HG02763 (cell line): ENCODE measurements at regions not wholly inside any gene's neighbourhood (a gene's known extent, or its start where the extent isn't known, plus 50 kb on each side); places are given as distances from the start of the nearest gene placed in this dataset.
"Not testable (repeated sequence)": the region's sequence is repeated elsewhere in the genome, so short reads cannot be mapped to it uniquely, and the experiment has no call there.

Experiments
- ATAC-seq: cut with Tn5 transposase; IDR thresholded peaks from one replicate; pipeline ENCODE4 v1.9.1; 2021; ENCODE audit warnings: mild to moderate bottlenecking, moderate library complexity; ENCODE audit not compliant: unreplicated experiment

DNA sequence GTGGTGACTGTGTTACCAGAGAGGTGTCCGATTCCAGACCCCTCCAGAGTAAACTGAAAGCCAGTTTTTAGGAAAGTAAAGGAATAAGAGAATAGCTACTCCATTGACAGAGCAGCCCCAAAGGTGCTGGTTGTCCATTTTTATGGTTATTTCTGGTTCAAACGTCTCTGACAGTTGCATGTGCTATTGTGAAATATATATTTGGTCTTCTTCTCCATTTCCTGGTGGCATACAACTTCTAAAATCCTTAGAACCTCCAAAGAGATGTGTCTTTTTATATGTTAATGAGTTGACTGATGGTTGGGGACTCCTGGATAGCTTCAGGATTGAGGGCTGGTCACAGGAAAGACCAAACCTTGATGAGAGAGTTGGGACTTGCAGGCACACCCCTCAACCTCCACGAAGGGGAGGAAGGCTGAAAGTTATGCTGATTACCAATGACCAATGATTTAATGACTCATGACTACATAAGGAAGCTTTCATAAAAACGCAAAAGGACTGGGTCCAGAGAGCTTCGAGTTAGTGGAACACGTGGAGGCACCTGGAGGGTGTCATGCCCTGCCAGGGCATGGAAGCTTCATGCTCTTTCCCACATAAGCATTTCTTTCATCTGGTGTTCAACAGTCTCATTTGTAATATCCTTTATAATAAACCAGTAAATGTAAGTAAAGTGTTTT is 100.7 kb downstream of the SLC16A1 start:
- no peak for ATAC-seq

DNA sequence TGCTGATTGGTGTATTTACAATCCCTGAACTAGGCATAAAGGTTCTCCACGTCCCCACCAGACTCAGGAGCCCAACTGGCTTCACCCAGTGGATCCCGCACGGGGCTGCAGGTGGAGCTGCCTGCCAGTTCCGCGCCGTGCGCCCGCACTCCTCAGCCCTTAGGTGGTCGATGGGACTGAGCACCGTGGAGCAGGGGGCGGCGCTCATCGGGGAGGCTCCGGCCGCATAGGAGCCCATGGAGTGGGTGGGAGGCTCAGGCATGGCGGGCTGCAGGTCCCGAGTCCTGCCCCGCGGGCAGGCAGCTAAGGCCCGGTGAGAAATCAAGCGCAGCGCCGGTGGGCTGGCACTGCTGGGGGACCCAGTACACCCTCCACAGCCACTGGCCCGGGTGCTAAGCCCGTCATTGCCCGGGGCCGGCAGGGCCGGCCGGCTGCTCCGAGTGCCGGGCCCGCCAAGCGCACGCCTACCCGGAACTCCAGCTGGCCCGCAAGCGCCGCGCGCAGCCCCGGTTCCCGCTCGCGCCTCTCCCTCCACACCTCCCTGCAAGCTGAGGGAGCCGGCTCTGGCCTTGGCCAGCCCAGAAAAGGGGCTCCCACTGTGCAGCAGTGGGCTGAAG is 101.5 kb downstream of the SLC16A1 start:
- not testable (repeated sequence) for ATAC-seq

- ATAC-seq, result not testable (repeated sequence)
Observed at GRCh38 chr1:112853915-112854314, 102.1 kb downstream of the SLC16A1 start.

GRCh38 chr1:112852934-112853333 is 103.1 kb downstream of the SLC16A1 start:
- no peak for ATAC-seq

GRCh38 chr1:112852276-112852675 is 103.7 kb downstream of the SLC16A1 start:
- no peak for ATAC-seq

GRCh38 chr1:112850034-112850757 is 105.8 kb downstream of the SLC16A1 start:
- no peak for ATAC-seq

DNA sequence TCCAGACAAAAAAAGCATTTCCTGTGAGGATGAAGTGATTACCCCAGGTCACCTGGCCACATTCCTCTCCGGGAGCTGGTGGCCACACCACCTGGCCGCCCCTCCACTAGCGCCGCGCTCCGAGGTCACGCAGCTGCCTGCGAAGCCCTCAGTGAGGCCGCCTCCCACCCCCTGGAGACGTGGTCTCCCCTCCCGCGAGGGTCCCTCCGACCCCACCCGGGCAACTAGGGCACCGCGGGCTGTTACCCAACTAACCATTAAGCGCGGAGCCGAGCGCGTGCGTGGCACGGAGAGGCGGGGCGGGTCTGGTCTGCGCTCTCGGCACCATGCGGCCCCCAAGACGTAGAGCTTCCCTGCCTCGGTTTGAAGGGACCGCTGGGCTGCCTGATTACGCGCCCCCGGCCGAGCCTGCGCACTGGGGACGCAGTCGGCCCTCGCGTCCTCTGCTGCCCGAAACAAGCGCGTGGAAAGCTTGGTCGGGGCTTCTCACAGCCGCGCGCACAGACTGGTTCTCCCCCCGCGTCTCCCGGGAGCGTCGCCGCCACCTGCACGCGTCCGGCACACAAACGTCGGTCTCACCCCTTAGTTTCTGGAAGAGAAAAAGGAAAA is 106.5 kb downstream of the SLC16A1 start:
- no peak for ATAC-seq

- ATAC-seq, result no peak
Observed at GRCh38 chr1:112841825-112842224, 114.2 kb downstream of the SLC16A1 start.

GRCh38 chr1:112840631-112841624 is 115.1 kb downstream of the SLC16A1 start:
- ATAC-seq, result no peak

DNA sequence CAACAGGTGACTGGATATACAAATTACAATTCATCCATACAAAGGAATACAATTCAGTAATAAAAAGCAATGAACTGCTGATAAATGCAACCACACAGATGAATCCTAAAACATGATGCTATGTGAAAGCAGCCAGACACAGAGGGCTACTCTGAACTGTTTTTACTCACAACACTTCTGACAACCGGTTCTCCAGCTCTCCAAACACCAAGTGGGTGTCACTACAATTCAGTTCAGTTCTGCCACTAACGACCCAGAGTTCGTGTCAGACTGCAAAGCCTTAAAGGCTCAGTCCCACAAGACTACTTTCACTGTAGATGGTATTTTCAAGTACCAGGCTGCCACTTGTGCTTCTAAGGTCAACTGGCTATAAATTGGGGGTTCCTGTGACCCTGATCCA is 119.4 kb downstream of the SLC16A1 start:
- ATAC-seq, result no peak

- ATAC-seq, result no peak
Observed at GRCh38 chr1:112833806-112834205, 118.7 kb upstream of the PPM1J start.

DNA sequence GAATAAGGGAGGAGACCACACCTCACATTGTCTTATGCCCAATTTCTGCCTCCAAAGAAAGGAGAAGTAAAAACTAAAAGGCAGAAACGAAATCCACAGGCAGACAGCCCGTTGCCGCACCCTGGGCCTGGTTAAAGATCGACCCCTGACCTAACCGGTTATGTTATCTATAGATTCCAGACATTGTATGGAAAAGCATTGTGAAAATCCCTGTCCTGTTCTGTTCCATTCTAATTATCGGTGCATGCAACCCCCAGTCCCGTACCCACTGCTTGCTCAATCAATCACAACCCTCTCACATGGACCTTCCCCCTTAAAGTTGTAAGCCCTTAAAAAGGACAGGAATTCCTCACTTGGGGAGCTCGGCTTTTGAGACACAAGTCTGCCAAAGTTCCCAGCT is 117.1 kb upstream of the PPM1J start:
- not testable (repeated sequence) for ATAC-seq

DNA sequence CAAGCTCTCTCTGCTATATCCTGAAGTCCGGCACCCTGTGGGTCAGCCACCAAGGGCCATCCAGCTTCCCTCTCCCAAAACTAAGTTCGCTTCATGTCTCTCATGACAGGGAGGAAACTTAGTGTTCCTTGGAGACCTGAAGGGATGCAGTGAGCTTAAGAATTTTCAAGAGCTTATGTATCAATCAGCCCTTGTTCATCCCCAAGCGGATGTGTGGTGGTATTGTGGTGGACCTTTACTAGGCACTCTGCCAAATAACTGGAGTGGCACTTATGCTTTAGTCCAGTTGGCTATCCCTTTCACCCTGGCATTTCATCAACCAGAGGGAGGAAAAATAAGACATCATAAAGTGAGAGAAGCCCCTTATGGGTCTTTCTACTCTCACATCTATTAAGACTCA is 114.6 kb upstream of the PPM1J start:
- ATAC-seq, result not testable (repeated sequence)

- no peak for ATAC-seq
Observed at GRCh38 chr1:112828716-112829115, 113.6 kb upstream of the PPM1J start.

GRCh38 chr1:112827391-112827790 is 112.3 kb upstream of the PPM1J start:
- ATAC-seq, result not testable (repeated sequence)

DNA sequence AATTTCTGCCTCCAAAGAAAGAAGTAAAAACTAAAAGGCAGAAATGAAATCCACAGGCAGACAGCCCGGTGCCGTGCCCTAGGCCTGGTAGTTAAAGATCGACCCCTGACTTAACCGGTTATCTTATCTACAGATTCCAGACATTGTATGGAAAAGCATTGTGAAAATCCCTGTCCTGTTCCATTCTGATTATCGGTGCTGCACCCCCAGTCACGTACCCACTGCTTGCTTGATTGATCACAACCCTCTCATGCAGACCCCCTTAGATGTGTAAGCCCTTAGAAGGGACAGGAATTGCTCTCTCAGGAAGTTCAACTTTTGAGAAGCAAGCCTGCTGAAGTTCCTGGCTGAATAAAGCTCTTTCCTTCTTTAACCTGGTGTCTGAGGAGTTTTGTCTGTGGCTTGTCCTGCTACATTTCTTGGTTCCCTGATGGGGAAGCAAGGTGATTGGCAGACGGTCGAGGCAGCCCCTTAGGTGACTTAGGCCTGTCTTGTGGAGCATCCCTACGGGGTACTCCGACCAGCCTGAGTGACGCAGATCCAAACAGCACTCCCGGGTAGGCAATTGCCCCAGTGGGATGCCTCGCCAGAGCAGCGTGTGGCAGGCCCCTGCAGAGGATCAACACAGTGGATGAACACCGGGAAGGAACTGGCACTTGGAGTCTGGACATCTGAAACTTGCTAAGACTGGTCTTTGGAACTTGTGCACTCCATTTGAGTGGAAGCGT is 111.2 kb upstream of the PPM1J start:
- ATAC-seq, result no peak

- not testable (repeated sequence) for ATAC-seq
Observed at GRCh38 chr1:112825563-112826216, 110.6 kb upstream of the PPM1J start.

- ATAC-seq, result not testable (repeated sequence)
Observed at GRCh38 chr1:112825075-112825474, 109.9 kb upstream of the PPM1J start.
